PC-3 (cell line): ENCODE measurements at regions not wholly inside any gene's neighbourhood (a gene's known extent, or its start where the extent isn't known, plus 50 kb on each side); places are given as distances from the start of the nearest gene placed in this dataset.
A peak's percentile ranks its signal among the peaks of the same experiment; 100 is the strongest.

Source experiments
- ATAC-seq: fragments of 200-7000 bp; cut with Tn5 transposase; 2 replicates; pipeline ENCODE4 v1.9.1; 2020; ENCODE audit warnings: mild to moderate bottlenecking, moderate library complexity
- BruUV-seq: library from RNA; stranded (reverse); fragments of 400-500 nt; replicated peaks from 2 replicates; lab custom pipeline; 2021; lab: Mats Ljungman, UMichigan
- CTCF ChIA-PET: fragments of 300-600 bp; sonication (Branson Sonifier 250); formaldehyde crosslinking; loops from one replicate; lab custom pipeline; 2022; ENCODE audit warnings: antibody characterized with exemption; lab: Charles Lee
- POLR2A ChIA-PET: fragments of 300-600 bp; sonication (Branson Sonifier 250); formaldehyde crosslinking; loops from one replicate; lab custom pipeline; 2022; ENCODE audit warnings: antibody characterized with exemption; ENCODE audit not compliant: unreplicated experiment; lab: Charles Lee
- DNase-seq: peaks from one replicate; pipeline ENCODE4 v3.0.0-alpha.2; 2015
- H2AFZ ChIP-seq: fragments of 300-600 bp; sonication (generic); 2 replicates; pipeline ENCODE4 v1.6.0; 2016; ENCODE audit warnings: antibody characterized with exemption, low read length
- H3F3A ChIP-seq: fragments of 300-600 bp; sonication (generic); one replicate; pipeline ENCODE4 v1.6.0; 2017; ENCODE audit warnings: antibody characterized with exemption, low read length, control low read depth, mild to moderate bottlenecking; ENCODE audit not compliant: unreplicated experiment
- H3K27ac ChIP-seq: fragments of 300-600 bp; sonication (generic); 2 replicates; pipeline ENCODE4 v1.5.1; 2016; ENCODE audit warnings: mild to moderate bottlenecking, low read length
- H3K27me3 ChIP-seq: fragments of 300-600 bp; sonication (generic); 2 replicates; pipeline ENCODE4 v1.6.1; 2016; ENCODE audit warnings: low read length, mixed read lengths
- H3K36me3 ChIP-seq: fragments of 300-600 bp; sonication (generic); 2 replicates; pipeline ENCODE4 v1.6.1; 2016; ENCODE audit warnings: low read depth, mixed run types, low read length, mixed read lengths
- H3K4me1 ChIP-seq: fragments of 300-600 bp; sonication (generic); 2 replicates; pipeline ENCODE4 v1.5.1; 2016; ENCODE audit warnings: low read length; ENCODE audit not compliant: insufficient read depth
- H3K4me2 ChIP-seq: fragments of 300-600 bp; sonication (generic); 2 replicates; pipeline ENCODE4 v1.6.0; 2016; ENCODE audit warnings: low read length
- H3K4me3 ChIP-seq: fragments of 300-600 bp; sonication (generic); 2 replicates; pipeline ENCODE4 v1.5.1; 2016; ENCODE audit warnings: mild to moderate bottlenecking, low read length, mixed read lengths
- H3K79me2 ChIP-seq: fragments of 300-600 bp; sonication (generic); 2 replicates; pipeline ENCODE4 v1.6.1; 2017; ENCODE audit warnings: low read length, mixed read lengths
- H3K9ac ChIP-seq: fragments of 300-600 bp; sonication (generic); 2 replicates; pipeline ENCODE4 v1.6.0; 2016; ENCODE audit warnings: mild to moderate bottlenecking, low read length
- H3K9me2 ChIP-seq: fragments of 300-600 bp; sonication (generic); replicated peaks from 2 replicates; pipeline ENCODE4 v1.6.1; 2016; ENCODE audit warnings: mixed run types, low read length, mixed read lengths
- H3K9me3 ChIP-seq: fragments of 300-600 bp; sonication (generic); 2 replicates; pipeline ENCODE4 v1.6.1; 2016; ENCODE audit warnings: low read length, mixed read lengths
- H4K20me1 ChIP-seq: fragments of 300-600 bp; sonication (generic); 2 replicates; pipeline ENCODE4 v1.6.1; 2016; ENCODE audit warnings: low read length, mixed read lengths
- EZH2 ChIP-seq: fragments of 300-600 bp; sonication (generic); IDR thresholded peaks from one replicate; pipeline ENCODE4 v1.6.1; 2017; ENCODE audit warnings: antibody characterized with exemption, mild to moderate bottlenecking, low read length; ENCODE audit not compliant: unreplicated experiment
- EZH2phosphoT487 ChIP-seq: fragments of 300-600 bp; sonication (generic); IDR thresholded peaks from 2 replicates; pipeline ENCODE4 v1.6.1; 2018; ENCODE audit warnings: mild to moderate bottlenecking, antibody characterized with exemption, low read length, borderline replicate concordance
- intact Hi-C: fragments of 100-400 bp; cut with micrococcal nuclease; formaldehyde crosslinking; loops from 2 replicates; pipeline ENCODE4 v1.9.0; 2023
- TF ChIP-seq, protein P1 (sequence below): fragments of 300-600 bp; sonication (generic); conservative IDR thresholded peaks from 2 replicates; pipeline ENCODE4 v1.5.1; 2017; ENCODE audit warnings: antibody characterized with exemption, low read depth, mild to moderate bottlenecking, low read length

DNA sequence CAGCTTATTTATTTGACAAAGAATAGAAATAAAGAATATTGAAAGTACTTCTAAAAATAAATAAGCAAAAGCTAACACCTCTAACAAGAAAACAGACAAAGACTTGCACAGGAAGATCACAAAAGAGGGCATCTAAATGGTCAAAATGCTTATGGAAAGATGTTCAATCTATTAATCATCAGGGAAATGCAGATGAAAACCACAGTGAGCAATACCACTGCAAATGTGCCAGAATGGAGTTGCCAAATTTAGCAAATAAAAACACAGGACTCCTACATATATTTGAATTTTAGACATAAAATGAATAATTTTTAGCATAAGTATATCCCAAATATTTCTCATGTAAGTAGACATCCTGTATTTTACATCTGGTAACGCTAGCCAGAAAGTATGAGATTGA is 56.1 kb upstream of the HPGD start:
- CTCF ChIA-PET, result no interaction called here
- no peak overlapping the region for H2AFZ ChIP-seq
- DNase-seq (peak; percentile 41), ATAC-seq (no peak; the same call in 1 of the 2 replicates)
- no peaks in the 10 kb centered on the region for H3K27me3 ChIP-seq
- no TSS peak for BruUV-seq
- intact Hi-C loops, result no loop called here
- POLR2A ChIA-PET, result interaction anchor here (0.6 kb wide), 1 partner anchor 24 kb away, joined by 4 read pairs; no protein-coding TSS in a partner anchor
- no peaks in the 10 kb centered on the region for H3K79me2 ChIP-seq
- H3K27ac ChIP-seq, result peak overlapping the region; percentile 45
- no peak overlapping the region for H3K9ac ChIP-seq
- TF ChIP-seq EZH2phosphoT487 (no peak), EZH2 (no peak)
- TF ChIP-seq, protein P1, sequence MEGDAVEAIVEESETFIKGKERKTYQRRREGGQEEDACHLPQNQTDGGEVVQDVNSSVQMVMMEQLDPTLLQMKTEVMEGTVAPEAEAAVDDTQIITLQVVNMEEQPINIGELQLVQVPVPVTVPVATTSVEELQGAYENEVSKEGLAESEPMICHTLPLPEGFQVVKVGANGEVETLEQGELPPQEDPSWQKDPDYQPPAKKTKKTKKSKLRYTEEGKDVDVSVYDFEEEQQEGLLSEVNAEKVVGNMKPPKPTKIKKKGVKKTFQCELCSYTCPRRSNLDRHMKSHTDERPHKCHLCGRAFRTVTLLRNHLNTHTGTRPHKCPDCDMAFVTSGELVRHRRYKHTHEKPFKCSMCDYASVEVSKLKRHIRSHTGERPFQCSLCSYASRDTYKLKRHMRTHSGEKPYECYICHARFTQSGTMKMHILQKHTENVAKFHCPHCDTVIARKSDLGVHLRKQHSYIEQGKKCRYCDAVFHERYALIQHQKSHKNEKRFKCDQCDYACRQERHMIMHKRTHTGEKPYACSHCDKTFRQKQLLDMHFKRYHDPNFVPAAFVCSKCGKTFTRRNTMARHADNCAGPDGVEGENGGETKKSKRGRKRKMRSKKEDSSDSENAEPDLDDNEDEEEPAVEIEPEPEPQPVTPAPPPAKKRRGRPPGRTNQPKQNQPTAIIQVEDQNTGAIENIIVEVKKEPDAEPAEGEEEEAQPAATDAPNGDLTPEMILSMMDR, result no peak
- H3K9me2 ChIP-seq, result no peaks in the 10 kb centered on the region
- H3K4me3 ChIP-seq, result no peak overlapping the region
- H3K4me2 ChIP-seq, result no peak overlapping the region
- H3F3A ChIP-seq, result no peaks in the 10 kb centered on the region
- H3K4me1 ChIP-seq, result peaks cover 12% of the 10 kb centered on the region; the same call in 1 of the 2 replicates
- no peaks in the 10 kb centered on the region for H3K9me3 ChIP-seq
- H4K20me1 ChIP-seq, result no peaks in the 10 kb centered on the region
- H3K36me3 ChIP-seq, result no peaks in the 10 kb centered on the region

DNA sequence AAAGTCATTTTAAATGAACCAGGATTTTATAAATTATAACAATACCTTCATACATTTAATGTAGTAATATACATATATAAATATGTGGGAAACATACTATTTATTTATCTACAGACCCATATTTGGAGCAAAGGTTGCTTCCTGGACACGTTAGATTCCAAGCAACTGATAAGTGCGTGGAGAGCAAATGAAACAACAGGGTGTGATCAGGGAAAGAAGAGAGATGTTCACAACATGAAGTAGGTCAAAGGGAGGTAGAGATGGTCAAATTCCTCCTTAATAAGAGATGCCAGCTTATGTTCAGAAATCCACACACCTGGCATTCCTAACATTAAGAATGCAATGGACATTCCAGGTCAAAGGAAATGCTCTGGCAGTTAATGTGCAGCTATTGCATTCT is 53.1 kb upstream of the HPGD start:
- no peaks in the 10 kb centered on the region for H3K9me2 ChIP-seq
- H3K36me3 ChIP-seq, result no peaks in the 10 kb centered on the region
- H3K4me2 ChIP-seq, result no peak overlapping the region
- no peak for ATAC-seq
- peaks cover 12% of the 10 kb centered on the region; the same call in 1 of the 2 replicates for H3K4me1 ChIP-seq
- intact Hi-C loops, result no loop called here
- no peaks in the 10 kb centered on the region for H3K9me3 ChIP-seq
- H3K4me3 ChIP-seq, result no peak overlapping the region
- H3K27ac ChIP-seq, result no peak overlapping the region
- H4K20me1 ChIP-seq, result no peaks in the 10 kb centered on the region
- ChIA-PET POLR2A (no interaction called here), CTCF (no interaction called here)
- no peaks in the 10 kb centered on the region for H3K27me3 ChIP-seq
- no peaks in the 10 kb centered on the region for H3K79me2 ChIP-seq
- TF ChIP-seq, protein P1, result no peak
- TF ChIP-seq EZH2 (no peak), EZH2phosphoT487 (no peak)
- no peaks in the 10 kb centered on the region for H3F3A ChIP-seq
- no peak overlapping the region for H2AFZ ChIP-seq
- BruUV-seq, result no TSS peak
- no peak for DNase-seq
- H3K9ac ChIP-seq, result no peak overlapping the region
